GM12878 (cell line): ENCODE measurements at regions not wholly inside any gene's neighbourhood (a gene's known extent, or its start where the extent isn't known, plus 50 kb on each side); places are given as distances from the start of the nearest gene placed in this dataset.

ENCODE experiments used
- CUX1 ChIP-seq: IDR thresholded peaks from 2 replicates; pipeline ENCODE4 v1.6.1; 2012; ENCODE audit warnings: improper control_type of control experiment, low read depth, low read length; ENCODE audit not compliant: insufficient replicate concordance
- EP300 ChIP-seq, 2 experiments: fragments of 150-350 bp in 1 of 2; IDR thresholded peaks; 2 replicates each; pipeline ENCODE4 v1.6.1; 2011 to 2012; ENCODE audit warnings: low read depth in 2 of 2, low read length in 2 of 2, borderline replicate concordance in 1 of 2, improper control_type of control experiment in 1 of 2, inconsistent platforms in 1 of 2; ENCODE audit not compliant: control insufficient read depth in 1 of 2
- HDAC2 ChIP-seq: fragments of 200-600 bp; sonication (generic); IDR thresholded peaks from 2 replicates; pipeline ENCODE4 v1.6.1; 2017
- HDGF ChIP-seq: fragments of 450-650 bp; IDR thresholded peaks from 2 replicates; pipeline ENCODE4 v1.6.1; 2016; ENCODE audit warnings: antibody characterized with exemption
- JUND ChIP-seq: IDR thresholded peaks from 2 replicates; pipeline ENCODE4 v1.6.1; 2012; ENCODE audit warnings: low read depth, mild to moderate bottlenecking, low read length, improper control_type of control experiment, moderate library complexity
- KAT2A ChIP-seq: conservative IDR thresholded peaks from 2 replicates; pipeline ENCODE4 v1.6.1; 2011; ENCODE audit warnings: low read depth, low read length; ENCODE audit not compliant: control insufficient read depth
- MAX ChIP-seq: IDR thresholded peaks from 2 replicates; pipeline ENCODE4 v1.6.1; 2012; ENCODE audit warnings: low read depth, low read length, improper control_type of control experiment
- NFIC ChIP-seq: IDR thresholded peaks from 2 replicates; pipeline ENCODE4 v1.6.1; 2012; ENCODE audit warnings: low read depth, mild to moderate bottlenecking, inconsistent platforms, low read length, moderate library complexity
- NR2C1 ChIP-seq: fragments of 450-650 bp; IDR thresholded peaks from 2 replicates; pipeline ENCODE4 v1.6.1; 2017; ENCODE audit warnings: antibody characterized with exemption, mild to moderate bottlenecking, moderate library complexity
- POLR2AphosphoS5 ChIP-seq: IDR thresholded peaks from 2 replicates; pipeline ENCODE4 v1.6.1; 2011; ENCODE audit warnings: mild to moderate bottlenecking, low read length, inconsistent platforms
- SP1 ChIP-seq: IDR thresholded peaks from one replicate; pipeline ENCODE4 v1.6.1; 2011; ENCODE audit warnings: low read depth, low read length
- TCF3 ChIP-seq: IDR thresholded peaks from 2 replicates; pipeline ENCODE4 v1.6.1; 2012; ENCODE audit warnings: low read depth, mild to moderate bottlenecking, low read length, borderline replicate concordance; ENCODE audit not compliant: insufficient read depth
- YBX1 ChIP-seq: fragments of 450-650 bp; IDR thresholded peaks from 2 replicates; pipeline ENCODE4 v1.6.1; 2016; ENCODE audit warnings: antibody characterized with exemption
- ZBTB11 ChIP-seq: fragments of 450-650 bp; formaldehyde crosslinking; IDR thresholded peaks from 2 replicates; pipeline ENCODE4 v1.5.0; 2022; ENCODE audit warnings: mild to moderate bottlenecking, missing genetic modification characterization

- TF ChIP-seq HDGF (no peak), TCF3 (no peak), SP1 (no peak), JUND (no peak), POLR2AphosphoS5 (no peak), KAT2A (no peak), NFIC (no peak), NR2C1 (no peak), MAX (no peak), CUX1 (no peak), YBX1 (no peak), ZBTB11 (CRISPR knock-in tag) (no peak), HDAC2 (no peak), EP300 (IDR thresholded peaks at IDR 0.05; ENCODE audit: borderline replicate concordance in 1 of 2, control insufficient read depth in 1 of 2, low read depth in 2 of 2, low read length in 2 of 2) (no peak)
Measured at GRCh38 chr5:1943481-1943880, 60.8 kb upstream of the IRX4 start.
